K562 (cell line): ENCODE measurements at regions not wholly inside any gene's neighbourhood (a gene's known extent, or its start where the extent isn't known, plus 50 kb on each side); places are given as distances from the start of the nearest gene placed in this dataset.

Experiments used
- ATAC-seq: fragments of 200-7000 bp; cut with Tn5 transposase; 3 replicates; pipeline ENCODE4 v1.9.1; 2020; ENCODE audit warnings: moderate library complexity
- BruUV-seq: library from RNA; stranded (reverse); fragments of 400-500 nt; replicated peaks from 2 replicates; lab custom pipeline; 2021; lab: Mats Ljungman, UMichigan
- CTCF ChIA-PET: fragments of 300-600 bp; formaldehyde crosslinking; extraction: SDS; loops from one replicate; lab custom pipeline; 2021; ENCODE audit warnings: low intra/inter-chr PET ratio; lab: Yijun Ruan, JAX
- POLR2A ChIA-PET: fragments of 300-600, 350-650 bp; sonication (Branson Sonifier 250); formaldehyde crosslinking; extraction: SDS; loops from one replicate; lab custom pipeline; 2021; ENCODE audit warnings: antibody characterized with exemption, inconsistent platforms; lab: Yijun Ruan, JAX
- DNase-seq, 4 experiments: peaks; one replicate each; pipeline versions ENCODE4 v3.0.0 to v3.0.0-alpha.2; 2011 to 2018; ENCODE audit warnings: low spot score in 3 of 4, mixed read lengths in 3 of 4; ENCODE audit errors: extremely low read depth in 1 of 4
- FAIRE-seq: peaks from 2 replicates; lab custom pipeline; 2011; peaks lifted over from hg19 to GRCh38; lab: Jason Lieb, UNC
- H2AFZ ChIP-seq: 2 replicates; pipeline ENCODE4 v1.6.0; 2011; ENCODE audit warnings: low read depth, low read length, control low read depth, inconsistent platforms
- H3K27ac ChIP-seq: fragments of 200-600 bp; 3 replicates; pipeline ENCODE4 v1.8.0; 2011; ENCODE audit warnings: low read depth, mild to moderate bottlenecking, control low read depth, inconsistent platforms, low read length, moderate library complexity, mixed read lengths; ENCODE audit errors: extremely low read depth
- H3K27me3 ChIP-seq, 2 experiments: fragments of 300-600 bp in 1 of 2; 2 replicates in 1 of 2; 3 replicates in 1 of 2; pipeline versions ENCODE4 v1.6.0 to v1.8.0; 2011; ENCODE audit warnings: inconsistent platforms in 2 of 2, low read length in 2 of 2, mild to moderate bottlenecking in 1 of 2, mixed read lengths in 1 of 2, moderate library complexity in 1 of 2; ENCODE audit not compliant: control insufficient read depth in 2 of 2, insufficient read depth in 2 of 2
- H3K36me3 ChIP-seq: fragments of 300-600 bp; 3 replicates; pipeline ENCODE4 v1.8.0; 2011; ENCODE audit warnings: mild to moderate bottlenecking, low read length, inconsistent platforms; ENCODE audit not compliant: control insufficient read depth, insufficient read depth
- H3K4me1 ChIP-seq, 2 experiments: fragments of 200-600 bp in 1 of 2; replicated peaks in 1 of 2; 2 replicates in 1 of 2; 3 replicates in 1 of 2; pipeline versions ENCODE4 v1.5.1 to v1.8.0; 2011; ENCODE audit warnings: inconsistent platforms in 2 of 2, low read length in 2 of 2, mild to moderate bottlenecking in 1 of 2, mixed read lengths in 1 of 2, moderate library complexity in 1 of 2; ENCODE audit not compliant: control insufficient read depth in 2 of 2, insufficient read depth in 2 of 2
- H3K4me2 ChIP-seq: 2 replicates; pipeline ENCODE4 v1.6.1; 2011; ENCODE audit warnings: low read length, control low read depth, inconsistent platforms, mixed read lengths; ENCODE audit not compliant: insufficient read depth
- H3K4me3 ChIP-seq: fragments of 200-600 bp; sonication (generic), shearing (Covaris generic); 2 replicates; pipeline ENCODE4 v1.5.1; 2016; ENCODE audit warnings: control low read depth, inconsistent platforms
- H3K79me2 ChIP-seq: fragments of 200-600 bp; 3 replicates; pipeline ENCODE4 v1.8.0; 2011; ENCODE audit warnings: low read length, inconsistent platforms; ENCODE audit not compliant: control insufficient read depth, insufficient read depth
- H3K9ac ChIP-seq, 2 experiments: 2 replicates each; pipeline versions ENCODE4 v1.6.0 to v1.6.1; 2011; ENCODE audit warnings: low read depth in 2 of 2, low read length in 2 of 2, control low read depth in 1 of 2, inconsistent platforms in 1 of 2, mild to moderate bottlenecking in 1 of 2, mixed read lengths in 1 of 2; ENCODE audit not compliant: insufficient read depth in 1 of 2
- H3K9me1 ChIP-seq: one replicate; pipeline ENCODE4 v1.6.0; 2011; ENCODE audit warnings: inconsistent platforms, mild to moderate bottlenecking, low read length, moderate library complexity; ENCODE audit not compliant: control insufficient read depth, insufficient read depth
- H3K9me3 ChIP-seq: replicated peaks from 2 replicates; pipeline ENCODE4 v1.5.1; 2011; ENCODE audit warnings: low read depth, low read length, inconsistent platforms; ENCODE audit not compliant: control insufficient read depth, insufficient read depth
- H4K20me1 ChIP-seq: replicated peaks from 2 replicates; pipeline ENCODE4 v1.6.1; 2011; ENCODE audit warnings: low read length, inconsistent platforms, mixed read lengths; ENCODE audit not compliant: control insufficient read depth, insufficient read depth
- ARNT ChIP-seq, 2 experiments: fragments of 450-650 bp; IDR thresholded peaks; 2 replicates each; pipeline ENCODE4 v1.6.1; 2016; ENCODE audit warnings: mild to moderate bottlenecking in 1 of 2
- NFATC3 ChIP-seq: fragments of 450-650 bp; IDR thresholded peaks from 2 replicates; pipeline ENCODE4 v1.6.1; 2017; ENCODE audit warnings: mild to moderate bottlenecking
- PYGO2 ChIP-seq: fragments of 450-650 bp; IDR thresholded peaks from 2 replicates; pipeline ENCODE4 v1.6.1; 2016; ENCODE audit warnings: mild to moderate bottlenecking, missing genetic modification characterization, moderate library complexity, missing compliant biosample characterization
- SIN3A ChIP-seq, 2 experiments: fragments of 150-350 bp in 1 of 2; IDR thresholded peaks; 2 replicates each; pipeline ENCODE4 v1.6.1; 2011 to 2016; ENCODE audit warnings: borderline replicate concordance in 2 of 2, low read depth in 2 of 2, low read length in 2 of 2, mild to moderate bottlenecking in 2 of 2, moderate library complexity in 2 of 2; ENCODE audit not compliant: control insufficient read depth in 1 of 2
- STAG1 ChIP-seq: sonication (generic); formaldehyde crosslinking; IDR thresholded peaks from 2 replicates; pipeline ENCODE4 v1.5.0; 2020; ENCODE audit warnings: missing genetic modification reagents, borderline replicate concordance
- TAL1 ChIP-seq: fragments of 450-650 bp; IDR thresholded peaks from 2 replicates; pipeline ENCODE4 v1.6.1; 2016; ENCODE audit warnings: mild to moderate bottlenecking
- ZNF133 ChIP-seq: fragments of 250-450 bp; sonication (Bioruptor Pico); IDR thresholded peaks from 2 replicates; pipeline ENCODE4 v1.4.0; 2020; ENCODE audit warnings: mild to moderate bottlenecking
- ZNF165 ChIP-seq: fragments of 250-450 bp; sonication (Bioruptor Pico); IDR thresholded peaks from 2 replicates; pipeline ENCODE4 v1.4.0; 2020; ENCODE audit warnings: borderline replicate concordance
- ZNF197 ChIP-seq: fragments of 200-800 bp; sonication (Bioruptor generic); IDR thresholded peaks from 2 replicates; pipeline ENCODE4 v1.6.1; 2016; ENCODE audit warnings: low read depth, missing genetic modification characterization, missing compliant biosample characterization
- WGBS: fragments of 100-300 bp; shearing (Covaris generic); methylation state at CpG from one replicate; pipeline ENCODE4 v1.1.6; 2016; ENCODE audit warnings: low coverage, mixed read lengths; ENCODE audit not compliant: insufficient coverage; ENCODE audit errors: missing lambda C conversion rate; 5-methylcytosine and 5-hydroxymethylcytosine counted together
- in situ Hi-C: fragments of 300-500 bp; cut with MboI; formaldehyde crosslinking; loops from 4 replicates; pipeline ENCODE4 v1.15.0; 2018; ENCODE audit warnings: inconsistent platforms, mixed read lengths
- intact Hi-C: fragments of 100-400 bp; cut with micrococcal nuclease; formaldehyde crosslinking; loops from 2 replicates; pipeline ENCODE4 v1.14.2; 2022
- TF ChIP-seq, protein P1 (sequence below): fragments of 450-650 bp; IDR thresholded peaks from 2 replicates; pipeline ENCODE4 v1.6.1; 2016
- TF ChIP-seq, protein P2 (sequence below): fragments of 200-600 bp; sonication (generic); IDR thresholded peaks from one replicate; pipeline ENCODE4 v1.6.1; 2012; ENCODE audit warnings: mild to moderate bottlenecking, low read depth, low read length, inconsistent platforms

DNA sequence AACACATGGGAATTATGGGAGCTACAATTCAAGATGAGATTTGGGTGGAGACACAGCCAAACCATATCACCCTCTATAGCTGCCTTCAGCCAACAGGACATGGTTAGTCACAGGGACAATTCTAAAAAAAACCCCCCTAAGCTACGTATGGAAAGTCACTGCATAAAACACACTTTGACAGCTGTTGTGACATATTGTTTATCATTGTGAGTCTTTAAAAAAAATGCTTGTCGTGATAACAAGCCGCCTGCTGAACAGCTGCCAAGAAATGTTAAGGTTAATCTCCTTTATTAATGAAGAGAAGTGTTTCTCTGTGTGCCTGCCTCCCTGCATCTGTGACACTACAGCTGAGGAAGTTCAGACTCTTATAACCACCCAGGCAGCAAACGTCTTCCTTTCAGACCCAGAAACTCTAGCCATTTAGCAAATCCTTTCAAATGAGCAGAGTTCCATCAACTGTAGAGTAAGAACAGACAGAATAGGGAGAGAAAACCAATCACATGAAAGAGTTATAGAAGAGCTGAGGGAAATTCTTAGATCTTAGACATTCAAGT is 1459.6 kb upstream of the TMEM132C start:
- Histone ChIP-seq H3K27me3 (peaks cover 2 to 9% of the 10 kb centered on the region in 2 experiments; a peak in 2 of 5 replicates), H2AFZ (no peak overlapping the region), H3K4me1 (no peaks in the 10 kb centered on the region; a peak in 1 of 5 replicates), H3K4me2 (no peak overlapping the region), H3K4me3 (no peak overlapping the region), H3K9me1 (no peaks in the 10 kb centered on the region), H3K79me2 (no peaks in the 10 kb centered on the region), H4K20me1 (no peaks in the 10 kb centered on the region), H3K9ac (no peak overlapping the region), H3K9me3 (no peaks in the 10 kb centered on the region), H3K27ac (no peak overlapping the region), H3K36me3 (no peaks in the 10 kb centered on the region)
- BruUV-seq, result no TSS peak
- CTCF ChIA-PET, result no interaction called here
- WGBS, result 2% methylated on average over 4 of the region's 4 CpGs
- no peak for FAIRE-seq
- DNase-seq, result peak in 1 of 4 experiments; percentile 7
- no peak for ATAC-seq
- intact Hi-C loops (no loop called here), in situ Hi-C loops (no loop called here)
- POLR2A ChIA-PET, result no interaction called here
- TF ChIP-seq, protein P1, sequence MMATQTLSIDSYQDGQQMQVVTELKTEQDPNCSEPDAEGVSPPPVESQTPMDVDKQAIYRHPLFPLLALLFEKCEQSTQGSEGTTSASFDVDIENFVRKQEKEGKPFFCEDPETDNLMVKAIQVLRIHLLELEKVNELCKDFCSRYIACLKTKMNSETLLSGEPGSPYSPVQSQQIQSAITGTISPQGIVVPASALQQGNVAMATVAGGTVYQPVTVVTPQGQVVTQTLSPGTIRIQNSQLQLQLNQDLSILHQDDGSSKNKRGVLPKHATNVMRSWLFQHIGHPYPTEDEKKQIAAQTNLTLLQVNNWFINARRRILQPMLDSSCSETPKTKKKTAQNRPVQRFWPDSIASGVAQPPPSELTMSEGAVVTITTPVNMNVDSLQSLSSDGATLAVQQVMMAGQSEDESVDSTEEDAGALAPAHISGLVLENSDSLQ, result 0 out of 2 replicates have a peak, but pooled peaks have one; percentile 12
- no peak for TF ChIP-seq ZNF133 (CRISPR knock-in tag)
- no peak for TF ChIP-seq NFATC3
- TF ChIP-seq ARNT (IDR thresholded peaks at IDR 0.05), result no peak
- TF ChIP-seq ZNF165 (CRISPR knock-in tag), result no peak
- no peak for TF ChIP-seq SIN3A (IDR thresholded peaks at IDR 0.05; ENCODE audit: borderline replicate concordance in 2 of 2, control insufficient read depth in 1 of 2, low read depth in 2 of 2, low read length in 2 of 2)
- no peak for TF ChIP-seq STAG1
- no peak for TF ChIP-seq ZNF197 (CRISPR knock-in tag)
- peak; percentile 5; the same call in 1 of the 2 replicates for TF ChIP-seq TAL1
- TF ChIP-seq PYGO2, result no peak
- TF ChIP-seq, protein P2, sequence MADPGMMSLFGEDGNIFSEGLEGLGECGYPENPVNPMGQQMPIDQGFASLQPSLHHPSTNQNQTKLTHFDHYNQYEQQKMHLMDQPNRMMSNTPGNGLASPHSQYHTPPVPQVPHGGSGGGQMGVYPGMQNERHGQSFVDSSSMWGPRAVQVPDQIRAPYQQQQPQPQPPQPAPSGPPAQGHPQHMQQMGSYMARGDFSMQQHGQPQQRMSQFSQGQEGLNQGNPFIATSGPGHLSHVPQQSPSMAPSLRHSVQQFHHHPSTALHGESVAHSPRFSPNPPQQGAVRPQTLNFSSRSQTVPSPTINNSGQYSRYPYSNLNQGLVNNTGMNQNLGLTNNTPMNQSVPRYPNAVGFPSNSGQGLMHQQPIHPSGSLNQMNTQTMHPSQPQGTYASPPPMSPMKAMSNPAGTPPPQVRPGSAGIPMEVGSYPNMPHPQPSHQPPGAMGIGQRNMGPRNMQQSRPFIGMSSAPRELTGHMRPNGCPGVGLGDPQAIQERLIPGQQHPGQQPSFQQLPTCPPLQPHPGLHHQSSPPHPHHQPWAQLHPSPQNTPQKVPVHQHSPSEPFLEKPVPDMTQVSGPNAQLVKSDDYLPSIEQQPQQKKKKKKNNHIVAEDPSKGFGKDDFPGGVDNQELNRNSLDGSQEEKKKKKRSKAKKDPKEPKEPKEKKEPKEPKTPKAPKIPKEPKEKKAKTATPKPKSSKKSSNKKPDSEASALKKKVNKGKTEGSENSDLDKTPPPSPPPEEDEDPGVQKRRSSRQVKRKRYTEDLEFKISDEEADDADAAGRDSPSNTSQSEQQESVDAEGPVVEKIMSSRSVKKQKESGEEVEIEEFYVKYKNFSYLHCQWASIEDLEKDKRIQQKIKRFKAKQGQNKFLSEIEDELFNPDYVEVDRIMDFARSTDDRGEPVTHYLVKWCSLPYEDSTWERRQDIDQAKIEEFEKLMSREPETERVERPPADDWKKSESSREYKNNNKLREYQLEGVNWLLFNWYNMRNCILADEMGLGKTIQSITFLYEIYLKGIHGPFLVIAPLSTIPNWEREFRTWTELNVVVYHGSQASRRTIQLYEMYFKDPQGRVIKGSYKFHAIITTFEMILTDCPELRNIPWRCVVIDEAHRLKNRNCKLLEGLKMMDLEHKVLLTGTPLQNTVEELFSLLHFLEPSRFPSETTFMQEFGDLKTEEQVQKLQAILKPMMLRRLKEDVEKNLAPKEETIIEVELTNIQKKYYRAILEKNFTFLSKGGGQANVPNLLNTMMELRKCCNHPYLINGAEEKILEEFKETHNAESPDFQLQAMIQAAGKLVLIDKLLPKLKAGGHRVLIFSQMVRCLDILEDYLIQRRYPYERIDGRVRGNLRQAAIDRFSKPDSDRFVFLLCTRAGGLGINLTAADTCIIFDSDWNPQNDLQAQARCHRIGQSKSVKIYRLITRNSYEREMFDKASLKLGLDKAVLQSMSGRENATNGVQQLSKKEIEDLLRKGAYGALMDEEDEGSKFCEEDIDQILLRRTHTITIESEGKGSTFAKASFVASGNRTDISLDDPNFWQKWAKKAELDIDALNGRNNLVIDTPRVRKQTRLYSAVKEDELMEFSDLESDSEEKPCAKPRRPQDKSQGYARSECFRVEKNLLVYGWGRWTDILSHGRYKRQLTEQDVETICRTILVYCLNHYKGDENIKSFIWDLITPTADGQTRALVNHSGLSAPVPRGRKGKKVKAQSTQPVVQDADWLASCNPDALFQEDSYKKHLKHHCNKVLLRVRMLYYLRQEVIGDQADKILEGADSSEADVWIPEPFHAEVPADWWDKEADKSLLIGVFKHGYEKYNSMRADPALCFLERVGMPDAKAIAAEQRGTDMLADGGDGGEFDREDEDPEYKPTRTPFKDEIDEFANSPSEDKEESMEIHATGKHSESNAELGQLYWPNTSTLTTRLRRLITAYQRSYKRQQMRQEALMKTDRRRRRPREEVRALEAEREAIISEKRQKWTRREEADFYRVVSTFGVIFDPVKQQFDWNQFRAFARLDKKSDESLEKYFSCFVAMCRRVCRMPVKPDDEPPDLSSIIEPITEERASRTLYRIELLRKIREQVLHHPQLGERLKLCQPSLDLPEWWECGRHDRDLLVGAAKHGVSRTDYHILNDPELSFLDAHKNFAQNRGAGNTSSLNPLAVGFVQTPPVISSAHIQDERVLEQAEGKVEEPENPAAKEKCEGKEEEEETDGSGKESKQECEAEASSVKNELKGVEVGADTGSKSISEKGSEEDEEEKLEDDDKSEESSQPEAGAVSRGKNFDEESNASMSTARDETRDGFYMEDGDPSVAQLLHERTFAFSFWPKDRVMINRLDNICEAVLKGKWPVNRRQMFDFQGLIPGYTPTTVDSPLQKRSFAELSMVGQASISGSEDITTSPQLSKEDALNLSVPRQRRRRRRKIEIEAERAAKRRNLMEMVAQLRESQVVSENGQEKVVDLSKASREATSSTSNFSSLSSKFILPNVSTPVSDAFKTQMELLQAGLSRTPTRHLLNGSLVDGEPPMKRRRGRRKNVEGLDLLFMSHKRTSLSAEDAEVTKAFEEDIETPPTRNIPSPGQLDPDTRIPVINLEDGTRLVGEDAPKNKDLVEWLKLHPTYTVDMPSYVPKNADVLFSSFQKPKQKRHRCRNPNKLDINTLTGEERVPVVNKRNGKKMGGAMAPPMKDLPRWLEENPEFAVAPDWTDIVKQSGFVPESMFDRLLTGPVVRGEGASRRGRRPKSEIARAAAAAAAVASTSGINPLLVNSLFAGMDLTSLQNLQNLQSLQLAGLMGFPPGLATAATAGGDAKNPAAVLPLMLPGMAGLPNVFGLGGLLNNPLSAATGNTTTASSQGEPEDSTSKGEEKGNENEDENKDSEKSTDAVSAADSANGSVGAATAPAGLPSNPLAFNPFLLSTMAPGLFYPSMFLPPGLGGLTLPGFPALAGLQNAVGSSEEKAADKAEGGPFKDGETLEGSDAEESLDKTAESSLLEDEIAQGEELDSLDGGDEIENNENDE, result no peak
